ENCODE measurements at regions not wholly inside any gene's neighbourhood (a gene's known extent, or its start where the extent isn't known, plus 50 kb on each side); places are given as distances from the start of the nearest gene placed in this dataset.

DNA sequence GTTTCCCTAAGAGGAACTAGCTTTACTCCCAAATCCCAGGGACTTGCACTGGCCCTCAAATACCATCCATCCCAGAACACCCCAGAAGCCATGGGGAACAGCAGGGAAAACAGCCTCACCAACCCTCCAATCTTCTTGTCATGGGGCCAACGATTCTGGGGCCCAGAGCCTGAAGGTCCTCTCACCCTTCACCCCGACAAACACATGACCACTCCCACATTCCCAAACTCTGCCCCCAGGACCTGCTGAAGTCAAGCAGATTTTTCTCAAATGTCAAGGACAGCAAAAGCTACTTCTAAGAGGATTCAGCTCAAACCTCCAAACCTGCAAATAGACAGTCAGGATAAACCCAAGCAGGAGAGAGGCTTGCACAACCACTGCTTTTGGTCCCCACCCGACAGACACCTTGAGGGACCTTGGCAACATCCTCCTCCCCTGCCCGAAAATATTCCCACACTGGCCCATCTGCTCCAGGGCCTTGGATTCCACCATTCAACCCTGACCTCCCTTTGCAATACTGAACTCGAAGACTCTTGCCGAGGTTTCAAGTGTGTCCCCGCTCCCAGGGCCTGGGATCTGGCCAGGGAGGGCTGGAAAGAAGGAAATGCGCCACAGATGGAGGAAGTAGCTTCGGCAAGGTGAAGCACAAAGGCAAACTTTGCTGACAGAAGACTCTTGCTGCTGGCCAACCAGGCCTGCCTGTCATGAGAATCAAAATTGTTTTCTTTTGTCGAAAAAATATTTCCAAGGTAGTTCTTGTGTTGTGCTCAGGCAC lies 143.3 kb downstream of the ZFP36L2 start:
- no peak overlapping the region for H3K4me3 ChIP-seq (ENCODE audit: low read depth, low read length)
- no peak for TF ChIP-seq CTCF (IDR thresholded peaks at IDR 0.05; ENCODE audit: insufficient read depth, low read depth, low read length)
- peak; percentile 83 for DNase-seq (ENCODE audit: low read depth)

GRCh38 chr2:43082111-43082894 lies 144.1 kb downstream of the ZFP36L2 start:
- no peak for TF ChIP-seq CTCF (IDR thresholded peaks at IDR 0.05; ENCODE audit: insufficient read depth, low read depth, low read length)
- H3K4me3 ChIP-seq (ENCODE audit: low read depth, low read length) = no peak overlapping the region
- peak; percentile 98 for DNase-seq (ENCODE audit: low read depth)

GRCh38 chr2:43081131-43081765 lies 145.2 kb downstream of the ZFP36L2 start:
- no peak for DNase-seq (ENCODE audit: low read depth)

DNA sequence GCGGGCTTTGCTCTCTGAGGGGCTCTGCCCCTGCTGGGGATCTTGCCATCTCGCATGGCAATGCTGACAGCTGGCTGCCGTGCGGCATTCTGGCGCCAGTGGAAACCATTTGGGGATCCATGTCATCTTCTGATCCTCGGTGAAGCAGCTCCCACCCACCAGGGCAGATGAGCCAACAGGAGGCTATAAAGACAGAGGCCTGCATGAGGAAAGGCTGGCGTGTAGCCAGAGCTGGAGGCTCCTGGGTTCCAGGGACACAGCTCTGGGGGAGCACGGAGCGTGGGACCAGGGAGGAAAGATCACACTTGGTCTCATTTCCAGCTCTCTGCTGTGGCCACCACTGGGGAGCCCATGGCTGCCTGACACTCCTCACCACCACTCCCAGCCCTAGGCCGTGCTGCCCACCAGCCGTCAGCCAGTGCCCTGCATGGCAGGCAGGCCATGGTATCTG lies 145.8 kb downstream of the ZFP36L2 start:
- TF ChIP-seq CTCF (IDR thresholded peaks at IDR 0.05; ENCODE audit: insufficient read depth, low read depth, low read length) = no peak
- no peak overlapping the region for H3K4me3 ChIP-seq (ENCODE audit: low read depth, low read length)
- no peak for DNase-seq (ENCODE audit: low read depth)

More at GRCh38 chr2:43081131-43081765, 145.2 kb downstream of the ZFP36L2 start:
- no peak overlapping the region for H3K4me3 ChIP-seq (ENCODE audit: low read depth, low read length)
- no peak for TF ChIP-seq CTCF (IDR thresholded peaks at IDR 0.05; ENCODE audit: insufficient read depth, low read depth, low read length)

- no peak for DNase-seq (ENCODE audit: low read depth)
Observed at GRCh38 chr2:43078781-43079755, 147.3 kb downstream of the ZFP36L2 start.

More at GRCh38 chr2:43078781-43079755, 147.3 kb downstream of the ZFP36L2 start:
- no peak overlapping the region for H3K4me3 ChIP-seq (ENCODE audit: low read depth, low read length)
- TF ChIP-seq CTCF (IDR thresholded peaks at IDR 0.05; ENCODE audit: insufficient read depth, low read depth, low read length) = no peak

Data from fibroblast of villous mesenchyme (primary cell).